ENCODE measurements at regions not wholly inside any gene's neighbourhood (a gene's known extent, or its start where the extent isn't known, plus 50 kb on each side); places are given as distances from the start of the nearest gene placed in this dataset.

DNA sequence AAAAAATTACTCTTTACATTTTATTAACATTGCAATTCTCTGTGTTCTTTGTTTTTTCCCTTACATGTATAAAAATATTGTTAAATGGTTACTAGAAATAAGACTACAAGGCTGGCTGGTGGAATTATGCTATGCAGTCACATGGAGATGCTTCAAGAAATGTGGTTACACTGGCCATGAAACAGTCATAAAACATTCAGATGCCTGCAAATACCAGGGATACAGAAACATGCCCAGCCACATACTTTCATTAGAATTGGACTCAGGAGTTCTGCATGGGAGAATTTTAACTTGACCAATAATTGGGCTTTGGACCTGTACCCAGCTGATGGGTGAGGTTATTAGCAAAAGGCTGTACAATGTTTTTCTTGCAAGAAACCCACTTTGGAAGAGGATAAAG, 1407.7 kb upstream of the SLC10A2 start:
- no peak overlapping the region for H3K18ac ChIP-seq (ENCODE audit: low read depth, low read length)

More for the DNA sequence above, 1407.7 kb upstream of the SLC10A2 start:
- Histone ChIP-seq H2BK15ac (ENCODE audit: low read depth, low read length) (no peak overlapping the region), H3K9me1 (ENCODE audit: insufficient read depth, low read length) (no peaks in the 10 kb centered on the region), H4K8ac (ENCODE audit: low read depth in 2 of 2, low read length in 2 of 2) (no peak overlapping the region), H3K27me3 (ENCODE audit: control insufficient read depth, insufficient read depth, low read length) (no peaks in the 10 kb centered on the region), H3K36me3 (ENCODE audit: control insufficient read depth, insufficient read depth, low read length) (no peaks in the 10 kb centered on the region), H2AK5ac (ENCODE audit: low read depth, low read length) (no peak overlapping the region), H3K4me3 (ENCODE audit: insufficient read depth, low read depth, low read length) (no peak overlapping the region), H4K5ac (ENCODE audit: low read depth, low read length) (no peak overlapping the region), H4K20me1 (ENCODE audit: insufficient read depth, low read length) (no peaks in the 10 kb centered on the region), H3K79me1 (ENCODE audit: low read depth in 1 of 2, low read length in 2 of 2) (no peaks in the 10 kb centered on the region), H3K56ac (ENCODE audit: extremely low read depth, insufficient read depth, low read length) (no peak overlapping the region), H3K23ac (ENCODE audit: low read depth, low read length) (no peak overlapping the region), H3K4me1 (ENCODE audit: control insufficient read depth, insufficient read depth, low read length) (no peaks in the 10 kb centered on the region), H3K4me2 (ENCODE audit: low read depth, low read length) (no peak overlapping the region), H3K9ac (ENCODE audit: low read depth, low read length) (no peak overlapping the region), H2BK120ac (ENCODE audit: low read depth, low read length) (no peak overlapping the region), H3K4ac (ENCODE audit: low read depth, low read length) (no peak overlapping the region), H2AFZ (replicated peaks; ENCODE audit: low read length, poor library complexity) (no peak overlapping the region), H3K14ac (replicated peaks; ENCODE audit: low read depth, low read length) (no peak overlapping the region), H4K91ac (ENCODE audit: insufficient read depth, low read depth, low read length) (no peak overlapping the region), H2AK9ac (replicated peaks; ENCODE audit: low read depth, low read length, poor library complexity) (no peak overlapping the region), H2BK20ac (ENCODE audit: low read depth, low read length) (no peak overlapping the region), H2BK5ac (ENCODE audit: low read depth, low read length, poor library complexity, severe bottlenecking) (no peak overlapping the region), H3K27ac (ENCODE audit: insufficient read depth, low read length) (no peak overlapping the region), H3K9me3 (ENCODE audit: control insufficient read depth, insufficient read depth, low read length) (peaks cover 6% of the 10 kb centered on the region; the same call in 1 of the 2 replicates)
- DNase-seq (no peak), ATAC-seq (ENCODE audit: low read depth) (no peak)
- no peak for TF ChIP-seq RAD21 (IDR thresholded peaks at IDR 0.05; ENCODE audit: low read length)
- TF ChIP-seq POLR2A (IDR thresholded peaks at IDR 0.05; ENCODE audit: low read depth, low read length) = no peak
- no peak for TF ChIP-seq MAZ (IDR thresholded peaks at IDR 0.05; ENCODE audit: borderline replicate concordance, low read depth, low read length)
- no peak for TF ChIP-seq MAFK (IDR thresholded peaks at IDR 0.05; ENCODE audit: low read depth, low read length)
- TF ChIP-seq, protein P1, sequence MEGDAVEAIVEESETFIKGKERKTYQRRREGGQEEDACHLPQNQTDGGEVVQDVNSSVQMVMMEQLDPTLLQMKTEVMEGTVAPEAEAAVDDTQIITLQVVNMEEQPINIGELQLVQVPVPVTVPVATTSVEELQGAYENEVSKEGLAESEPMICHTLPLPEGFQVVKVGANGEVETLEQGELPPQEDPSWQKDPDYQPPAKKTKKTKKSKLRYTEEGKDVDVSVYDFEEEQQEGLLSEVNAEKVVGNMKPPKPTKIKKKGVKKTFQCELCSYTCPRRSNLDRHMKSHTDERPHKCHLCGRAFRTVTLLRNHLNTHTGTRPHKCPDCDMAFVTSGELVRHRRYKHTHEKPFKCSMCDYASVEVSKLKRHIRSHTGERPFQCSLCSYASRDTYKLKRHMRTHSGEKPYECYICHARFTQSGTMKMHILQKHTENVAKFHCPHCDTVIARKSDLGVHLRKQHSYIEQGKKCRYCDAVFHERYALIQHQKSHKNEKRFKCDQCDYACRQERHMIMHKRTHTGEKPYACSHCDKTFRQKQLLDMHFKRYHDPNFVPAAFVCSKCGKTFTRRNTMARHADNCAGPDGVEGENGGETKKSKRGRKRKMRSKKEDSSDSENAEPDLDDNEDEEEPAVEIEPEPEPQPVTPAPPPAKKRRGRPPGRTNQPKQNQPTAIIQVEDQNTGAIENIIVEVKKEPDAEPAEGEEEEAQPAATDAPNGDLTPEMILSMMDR (conservative IDR thresholded peaks at IDR 0.05; ENCODE audit: low read depth, low read length) = no peak
- no peak for TF ChIP-seq CHD1 (IDR thresholded peaks at IDR 0.05; ENCODE audit: low read depth, low read length)
- no peak for TF ChIP-seq CEBPB (IDR thresholded peaks at IDR 0.05; ENCODE audit: low read depth, low read length)
- TF ChIP-seq SMC3 (IDR thresholded peaks at IDR 0.05; ENCODE audit: low read depth, low read length) = no peak
- TF ChIP-seq MXI1 (IDR thresholded peaks at IDR 0.05; ENCODE audit: borderline replicate concordance, low read depth, low read length) = no peak
- TF ChIP-seq, protein P2, sequence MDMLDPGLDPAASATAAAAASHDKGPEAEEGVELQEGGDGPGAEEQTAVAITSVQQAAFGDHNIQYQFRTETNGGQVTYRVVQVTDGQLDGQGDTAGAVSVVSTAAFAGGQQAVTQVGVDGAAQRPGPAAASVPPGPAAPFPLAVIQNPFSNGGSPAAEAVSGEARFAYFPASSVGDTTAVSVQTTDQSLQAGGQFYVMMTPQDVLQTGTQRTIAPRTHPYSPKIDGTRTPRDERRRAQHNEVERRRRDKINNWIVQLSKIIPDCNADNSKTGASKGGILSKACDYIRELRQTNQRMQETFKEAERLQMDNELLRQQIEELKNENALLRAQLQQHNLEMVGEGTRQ (IDR thresholded peaks at IDR 0.05; ENCODE audit: low read depth, low read length) = no peak
- TF ChIP-seq RFX5 (IDR thresholded peaks at IDR 0.05; ENCODE audit: low read depth, low read length) = no peak
- no peak for TF ChIP-seq BHLHE40 (IDR thresholded peaks at IDR 0.05; ENCODE audit: low read depth, low read length)
- TF ChIP-seq, protein P3, sequence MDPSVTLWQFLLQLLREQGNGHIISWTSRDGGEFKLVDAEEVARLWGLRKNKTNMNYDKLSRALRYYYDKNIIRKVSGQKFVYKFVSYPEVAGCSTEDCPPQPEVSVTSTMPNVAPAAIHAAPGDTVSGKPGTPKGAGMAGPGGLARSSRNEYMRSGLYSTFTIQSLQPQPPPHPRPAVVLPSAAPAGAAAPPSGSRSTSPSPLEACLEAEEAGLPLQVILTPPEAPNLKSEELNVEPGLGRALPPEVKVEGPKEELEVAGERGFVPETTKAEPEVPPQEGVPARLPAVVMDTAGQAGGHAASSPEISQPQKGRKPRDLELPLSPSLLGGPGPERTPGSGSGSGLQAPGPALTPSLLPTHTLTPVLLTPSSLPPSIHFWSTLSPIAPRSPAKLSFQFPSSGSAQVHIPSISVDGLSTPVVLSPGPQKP (IDR thresholded peaks at IDR 0.05; ENCODE audit: borderline replicate concordance, low read depth, low read length) = no peak
- TF ChIP-seq RCOR1 (IDR thresholded peaks at IDR 0.05; ENCODE audit: insufficient replicate concordance, low read length) = no peak
- TF ChIP-seq FOS (IDR thresholded peaks at IDR 0.05; ENCODE audit: low read depth, low read length) = no peak
- no peak for TF ChIP-seq NFE2L2 (IDR thresholded peaks at IDR 0.05; ENCODE audit: low read depth, low read length)
- ChIA-PET CTCF (no interaction called here), POLR2A (ENCODE audit: unreplicated experiment) (no interaction called here)
- intact Hi-C loops (cut with micrococcal nuclease) (no loop called here), dilution Hi-C loops (cut with HindIII; ENCODE audit: low sequenced_read_pairs, unreplicated experiment) (no loop called here), in situ Hi-C loops (cut with MboI; ENCODE audit: low sequenced_read_pairs) (no loop called here)
- no TSS peak for BruUV-seq (replicated peaks)

Measured in IMR-90 (cell line).